Stimulated activated CD4-positive, alpha-beta T cell treated with anti-CD3 and anti-CD28 coated beads, Interleukin-4, amount 100 ng/mL, for 48 hours (primary cell): ENCODE measurements at regions not wholly inside any gene's neighbourhood (a gene's known extent, or its start where the extent isn't known, plus 50 kb on each side); places are given as distances from the start of the nearest gene placed in this dataset.

ENCODE experiments used
- DNase-seq, 2 donors: peaks; one replicate each; pipeline ENCODE4 v3.0.0-alpha.2; 2020; ENCODE audit warnings: low read depth in 2 of 2

GRCh38 chr4:20302336-20302735 lies 50.6 kb downstream of the SLIT2 start:
- DNase-seq = no peak

- DNase-seq = no peak
Measured at GRCh38 chr4:20305976-20306375, 54.3 kb downstream of the SLIT2 start.

GRCh38 chr4:20311856-20312255 lies 60.2 kb downstream of the SLIT2 start:
- DNase-seq = no peak

DNA sequence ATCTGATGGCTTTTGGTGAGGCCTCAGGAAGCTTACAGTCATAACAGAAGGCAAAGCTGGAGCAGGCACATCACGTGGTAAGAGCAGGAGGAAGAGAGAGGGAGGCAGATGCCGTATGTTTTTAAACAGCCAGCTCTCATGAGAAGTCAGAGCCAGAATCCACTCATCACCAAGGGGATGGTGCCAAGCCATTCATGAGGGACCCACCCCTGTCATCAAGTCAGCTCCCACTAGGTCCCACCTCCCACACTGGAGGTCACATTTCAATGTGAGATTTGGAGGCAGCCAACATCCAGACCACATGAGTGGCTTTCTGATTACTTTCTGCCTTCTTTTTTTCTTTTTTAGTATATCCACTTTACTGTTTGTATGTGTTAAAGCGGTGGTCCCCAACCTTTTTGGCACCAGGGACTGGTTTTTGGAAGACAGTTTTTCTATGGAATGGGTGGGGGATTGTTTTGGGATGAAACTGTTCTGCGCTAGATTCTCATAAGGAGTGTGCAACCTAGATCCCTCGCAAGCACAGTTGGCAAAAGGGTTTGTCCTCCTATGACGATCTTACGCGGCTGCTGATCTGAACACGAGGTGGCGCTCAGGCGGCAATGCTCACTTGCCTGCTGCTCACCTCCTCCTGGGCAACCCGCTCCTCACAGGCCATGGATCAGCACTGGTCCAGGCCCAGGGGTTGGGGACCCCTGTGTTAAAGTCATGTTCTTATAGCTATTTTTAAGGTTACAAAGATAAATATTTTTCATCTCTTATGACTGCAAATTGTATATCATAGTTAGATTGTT lies 61.7 kb downstream of the SLIT2 start:
- peak in 1 of 2 donors; percentile 1 for DNase-seq

DNA sequence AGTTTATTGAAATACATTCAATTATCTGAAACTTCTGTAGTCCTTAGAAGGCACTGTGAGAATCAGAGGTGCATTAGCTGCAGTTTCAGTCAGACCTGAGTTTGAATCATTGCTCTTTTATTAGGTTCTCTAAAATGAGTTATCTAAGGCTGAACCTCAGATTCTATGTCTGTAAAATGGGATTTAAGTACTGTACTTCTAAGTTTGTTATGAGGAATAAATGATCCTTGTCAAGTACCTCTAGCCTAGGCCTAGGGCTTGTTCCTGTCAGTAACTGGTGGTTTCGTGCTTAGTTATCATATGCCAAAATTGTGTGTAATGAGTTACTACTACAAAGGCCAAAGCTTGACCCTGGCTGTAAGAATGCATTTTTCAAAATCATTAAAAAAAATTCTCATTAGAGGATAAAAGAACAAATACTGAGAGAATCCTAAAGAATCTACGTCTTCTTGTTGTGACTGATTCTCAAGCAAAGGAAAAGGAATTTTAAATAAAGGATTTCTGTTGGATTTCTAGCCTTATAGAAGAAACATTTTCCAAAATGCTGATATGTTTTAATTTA lies 65.8 kb downstream of the SLIT2 start:
- no peak for DNase-seq

GRCh38 chr4:20318001-20318908 lies 66.5 kb downstream of the SLIT2 start:
- no peak for DNase-seq

GRCh38 chr4:20318909-20319277 lies 67.2 kb downstream of the SLIT2 start:
- no peak for DNase-seq

DNA sequence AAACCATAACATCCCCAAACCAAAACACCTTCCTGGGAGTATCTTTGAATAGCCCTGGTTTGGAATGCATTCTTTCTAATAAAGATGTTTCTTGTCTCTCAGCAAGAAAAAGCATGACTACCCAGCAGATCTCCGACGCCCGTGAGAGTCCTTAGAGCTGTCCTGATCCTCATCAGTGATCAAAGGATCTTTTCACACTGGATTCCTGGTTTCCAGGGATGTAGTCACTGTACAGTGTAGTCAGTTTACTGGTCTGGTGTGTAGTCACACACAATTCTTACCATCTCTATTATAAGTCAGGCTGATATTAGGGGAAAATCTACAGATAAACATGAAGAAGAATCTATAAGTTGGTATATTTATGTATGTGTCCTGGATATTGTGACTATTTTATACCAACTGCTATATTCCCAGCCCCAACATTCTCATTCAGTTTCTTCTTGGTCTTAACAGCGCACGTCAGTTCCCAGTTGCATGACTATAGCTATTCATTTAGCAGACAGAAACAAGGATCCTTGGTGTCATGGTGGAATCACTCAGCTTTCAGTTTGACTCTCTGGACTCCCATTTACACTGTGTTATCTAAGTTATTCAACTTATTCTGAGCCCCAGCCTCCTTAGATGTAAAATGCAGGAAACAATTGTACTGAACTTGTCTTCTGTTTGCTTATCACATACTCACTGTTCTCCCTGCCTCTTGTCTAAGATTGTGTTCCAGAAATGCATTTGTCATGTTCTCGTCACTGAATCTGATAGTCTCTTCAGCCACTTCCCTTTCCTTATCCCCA lies 68.3 kb downstream of the SLIT2 start:
- no peak for DNase-seq

GRCh38 chr4:20323991-20324390 lies 72.3 kb downstream of the SLIT2 start:
- no peak for DNase-seq

GRCh38 chr4:20326460-20326859 lies 74.8 kb downstream of the SLIT2 start:
- DNase-seq = no peak

GRCh38 chr4:20326977-20327376 lies 75.3 kb downstream of the SLIT2 start:
- DNase-seq = no peak

GRCh38 chr4:20327808-20328207 lies 76.1 kb downstream of the SLIT2 start:
- DNase-seq = no peak

DNA sequence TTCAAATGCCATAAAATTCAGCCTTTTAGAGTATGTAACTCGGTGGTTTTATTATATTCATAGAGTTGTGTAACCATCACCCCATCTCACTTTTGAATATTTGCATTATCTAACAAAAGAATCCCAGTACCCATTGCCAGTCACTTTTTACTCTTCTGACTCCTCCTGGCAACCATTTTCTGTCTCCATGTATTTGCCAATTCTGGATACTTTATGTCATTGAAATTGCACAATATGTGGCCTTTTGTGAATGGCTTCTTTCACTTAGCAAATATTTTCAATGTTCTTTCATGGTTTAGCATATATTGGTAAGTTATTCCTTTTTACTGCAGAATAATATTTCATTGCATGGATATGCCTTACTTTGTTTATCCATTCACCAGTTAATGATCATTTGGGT lies 79.9 kb downstream of the SLIT2 start:
- no peak for DNase-seq

GRCh38 chr4:20333141-20333715 lies 81.5 kb downstream of the SLIT2 start:
- no peak for DNase-seq

DNA sequence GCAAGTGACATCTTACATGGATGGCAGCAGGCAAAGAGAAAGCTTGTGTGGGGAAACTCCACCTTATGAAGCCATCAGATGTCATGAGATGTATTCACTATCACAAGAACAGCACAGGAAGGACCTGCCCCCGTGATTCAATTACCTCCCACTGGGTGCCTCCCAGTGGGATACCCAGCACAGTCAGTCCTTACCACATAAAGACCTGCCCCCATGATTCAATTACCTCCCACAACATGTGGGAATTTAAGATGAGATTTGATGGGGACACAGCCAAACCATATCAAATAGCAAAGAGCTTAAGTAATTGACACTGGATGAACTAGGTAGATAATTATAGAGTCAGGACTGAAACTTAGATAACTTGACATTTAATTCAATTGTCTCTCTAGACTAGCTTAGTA lies 85.6 kb downstream of the SLIT2 start:
- no peak for DNase-seq

- no peak for DNase-seq
Measured at GRCh38 chr4:20338841-20339240, 87.1 kb downstream of the SLIT2 start.

DNA sequence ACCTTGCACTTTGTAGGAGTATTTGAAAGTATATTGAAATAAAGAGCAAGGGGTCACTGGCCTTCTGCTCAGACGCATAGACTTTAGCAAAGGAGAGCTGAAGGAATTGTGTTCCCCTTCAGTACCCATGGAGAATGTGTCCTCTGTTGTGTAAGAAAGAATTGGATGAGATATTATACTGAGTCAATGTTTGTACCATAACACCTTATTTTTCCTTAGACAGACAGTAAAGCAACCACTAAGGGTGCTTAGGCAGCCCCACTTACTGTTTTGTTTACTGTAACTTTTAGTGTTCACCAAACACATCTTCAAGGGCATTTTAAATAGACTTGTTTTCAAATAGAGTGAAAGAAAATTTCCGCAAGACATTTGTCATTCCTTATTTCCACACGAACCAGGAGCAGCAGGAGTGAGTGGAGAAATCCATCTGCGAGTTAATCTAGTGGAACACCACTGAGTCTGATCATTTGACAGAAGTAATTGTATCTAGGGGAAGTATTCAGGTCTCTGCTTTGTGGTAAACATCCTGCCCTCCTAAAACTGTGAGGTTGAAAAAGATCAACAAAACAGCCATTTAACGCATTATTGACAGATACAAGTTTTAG lies 89.5 kb downstream of the SLIT2 start:
- no peak for DNase-seq

- DNase-seq = no peak
Measured at GRCh38 chr4:20347531-20347930, 95.8 kb downstream of the SLIT2 start.

DNA sequence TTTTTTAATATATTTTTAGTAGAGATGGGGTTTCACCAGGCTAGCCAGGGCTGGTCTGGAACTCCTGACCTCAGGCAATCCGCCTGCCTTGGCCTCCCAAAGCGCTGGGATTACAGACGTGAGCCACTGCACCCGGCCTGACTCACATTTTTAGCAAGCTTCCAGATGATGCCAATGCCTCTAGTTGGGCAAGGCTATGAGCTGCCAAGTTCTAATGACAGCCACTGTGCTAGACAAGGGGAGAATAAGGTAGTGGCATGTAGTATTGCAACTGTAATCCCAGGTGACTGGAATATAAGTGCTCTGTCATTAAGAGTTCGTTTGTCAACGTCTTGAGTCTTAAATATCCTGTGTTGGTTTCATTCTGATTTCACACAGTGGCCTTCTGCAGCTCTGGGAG lies 96.7 kb downstream of the SLIT2 start:
- no peak for DNase-seq

- no peak for DNase-seq
Measured at GRCh38 chr4:20351360-20352162, 99.9 kb downstream of the SLIT2 start.

DNA sequence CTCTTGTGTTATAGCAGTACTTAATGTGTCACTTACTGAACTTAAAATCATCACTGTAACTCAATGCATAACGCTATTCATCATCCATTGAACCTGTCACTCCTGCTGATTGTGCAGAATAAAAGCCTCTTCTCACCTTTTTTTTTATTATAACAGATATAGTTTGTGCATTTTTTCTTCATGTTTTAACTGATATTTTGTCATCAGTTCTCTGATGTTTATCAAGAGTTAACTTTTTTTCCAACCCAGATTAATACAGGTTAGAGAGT lies 100.4 kb downstream of the SLIT2 start:
- no peak for DNase-seq
